GM12875 (cell line): ENCODE measurements at regions not wholly inside any gene's neighbourhood (a gene's known extent, or its start where the extent isn't known, plus 50 kb on each side); places are given as distances from the start of the nearest gene placed in this dataset.

Experiments used
- H3K4me3 ChIP-seq: one replicate; pipeline ENCODE4 v1.5.1; 2011; ENCODE audit warnings: low read depth, low read length, control low read depth
- TF ChIP-seq, protein P1 (sequence below): IDR thresholded peaks from 2 replicates; pipeline ENCODE4 v1.5.1; 2011; ENCODE audit warnings: low read depth, mild to moderate bottlenecking, control low read depth, inconsistent platforms, low read length, moderate library complexity, borderline replicate concordance; ENCODE audit not compliant: insufficient read depth

DNA sequence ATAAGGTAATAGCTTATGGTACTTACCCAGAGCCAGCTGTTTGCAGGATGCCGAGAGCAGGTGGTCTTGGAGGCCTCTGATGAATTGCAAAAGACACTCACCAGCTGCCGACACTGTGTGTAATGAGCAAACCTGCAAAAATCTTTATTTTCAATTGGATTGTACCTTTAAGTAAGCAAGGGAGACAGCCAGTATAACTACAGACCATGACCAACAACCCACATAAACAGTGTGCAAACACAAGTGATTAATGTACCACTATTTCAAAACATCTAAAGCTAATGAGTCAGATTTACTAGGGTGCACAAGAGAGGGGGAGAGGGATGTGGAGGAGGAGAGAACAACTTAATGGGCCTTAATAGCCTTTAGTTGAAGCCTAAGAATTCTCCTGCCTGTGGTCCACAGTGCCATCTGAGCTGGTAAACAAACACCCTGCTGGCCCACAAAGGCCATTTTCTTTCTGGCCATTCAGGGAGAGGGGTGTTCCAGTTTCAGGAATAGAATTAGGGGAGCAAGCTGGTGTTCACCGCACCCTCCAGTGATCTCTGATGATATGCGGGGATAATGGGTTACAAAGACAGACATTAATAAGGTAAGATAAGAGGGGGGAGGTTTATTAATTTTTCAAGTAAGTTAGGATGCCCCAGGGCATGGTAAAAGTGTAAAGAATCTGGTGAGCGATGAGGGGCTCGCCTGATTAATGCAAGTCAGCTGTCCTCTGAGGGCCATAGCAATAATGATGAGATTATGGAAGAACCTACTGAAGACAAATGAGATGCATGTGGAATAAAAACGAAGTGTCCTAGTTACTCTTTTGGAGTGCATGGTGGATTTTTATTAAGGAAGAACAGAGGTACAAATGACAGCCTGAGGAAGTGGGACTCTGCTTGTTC, 196.4 kb downstream of the HRH4 start:
- no peak overlapping the region for H3K4me3 ChIP-seq
- TF ChIP-seq, protein P1, sequence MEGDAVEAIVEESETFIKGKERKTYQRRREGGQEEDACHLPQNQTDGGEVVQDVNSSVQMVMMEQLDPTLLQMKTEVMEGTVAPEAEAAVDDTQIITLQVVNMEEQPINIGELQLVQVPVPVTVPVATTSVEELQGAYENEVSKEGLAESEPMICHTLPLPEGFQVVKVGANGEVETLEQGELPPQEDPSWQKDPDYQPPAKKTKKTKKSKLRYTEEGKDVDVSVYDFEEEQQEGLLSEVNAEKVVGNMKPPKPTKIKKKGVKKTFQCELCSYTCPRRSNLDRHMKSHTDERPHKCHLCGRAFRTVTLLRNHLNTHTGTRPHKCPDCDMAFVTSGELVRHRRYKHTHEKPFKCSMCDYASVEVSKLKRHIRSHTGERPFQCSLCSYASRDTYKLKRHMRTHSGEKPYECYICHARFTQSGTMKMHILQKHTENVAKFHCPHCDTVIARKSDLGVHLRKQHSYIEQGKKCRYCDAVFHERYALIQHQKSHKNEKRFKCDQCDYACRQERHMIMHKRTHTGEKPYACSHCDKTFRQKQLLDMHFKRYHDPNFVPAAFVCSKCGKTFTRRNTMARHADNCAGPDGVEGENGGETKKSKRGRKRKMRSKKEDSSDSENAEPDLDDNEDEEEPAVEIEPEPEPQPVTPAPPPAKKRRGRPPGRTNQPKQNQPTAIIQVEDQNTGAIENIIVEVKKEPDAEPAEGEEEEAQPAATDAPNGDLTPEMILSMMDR = no peak

DNA sequence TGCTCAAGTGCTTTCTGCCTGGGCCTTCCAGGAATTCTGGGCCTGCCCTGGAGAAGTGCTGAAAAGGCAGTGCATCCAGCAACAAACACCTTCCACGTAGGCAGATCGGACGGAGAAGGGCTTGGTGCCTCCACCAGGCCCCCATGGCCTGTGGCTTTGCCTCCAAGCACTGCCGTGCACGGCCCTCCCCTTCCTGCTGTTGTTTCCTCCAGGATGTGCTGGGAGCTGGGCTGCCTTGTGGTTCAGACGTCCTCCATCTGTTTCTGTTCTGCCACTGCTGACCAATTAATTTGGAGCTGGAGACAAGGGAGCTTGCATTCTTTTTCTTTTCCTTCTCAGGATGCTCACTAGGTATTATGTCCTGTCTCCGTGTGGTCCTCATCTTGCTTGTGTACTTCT, 197.0 kb downstream of the HRH4 start:
- TF ChIP-seq, protein P1 = no peak
- no peak overlapping the region for H3K4me3 ChIP-seq

DNA sequence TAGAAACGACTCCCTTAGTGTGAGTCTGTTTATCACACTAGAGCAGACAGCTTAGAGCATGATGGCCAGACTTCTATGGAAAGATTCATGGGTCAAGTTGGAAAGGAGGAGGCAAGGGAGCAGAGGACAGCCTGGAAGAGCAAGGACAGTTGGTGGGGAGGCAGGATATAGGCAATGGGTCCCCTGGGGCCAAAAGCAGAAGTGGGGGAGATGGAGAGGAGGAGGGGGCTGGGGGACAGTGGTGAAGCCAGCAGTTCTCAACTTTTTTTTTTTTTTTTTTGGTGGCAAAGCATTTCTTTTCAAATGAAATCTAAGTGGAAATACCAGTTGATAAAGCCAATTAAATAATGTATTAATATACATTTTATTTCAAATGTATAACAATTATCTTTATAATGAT, 197.9 kb downstream of the HRH4 start:
- TF ChIP-seq, protein P1 = no peak
- H3K4me3 ChIP-seq = no peak overlapping the region

DNA sequence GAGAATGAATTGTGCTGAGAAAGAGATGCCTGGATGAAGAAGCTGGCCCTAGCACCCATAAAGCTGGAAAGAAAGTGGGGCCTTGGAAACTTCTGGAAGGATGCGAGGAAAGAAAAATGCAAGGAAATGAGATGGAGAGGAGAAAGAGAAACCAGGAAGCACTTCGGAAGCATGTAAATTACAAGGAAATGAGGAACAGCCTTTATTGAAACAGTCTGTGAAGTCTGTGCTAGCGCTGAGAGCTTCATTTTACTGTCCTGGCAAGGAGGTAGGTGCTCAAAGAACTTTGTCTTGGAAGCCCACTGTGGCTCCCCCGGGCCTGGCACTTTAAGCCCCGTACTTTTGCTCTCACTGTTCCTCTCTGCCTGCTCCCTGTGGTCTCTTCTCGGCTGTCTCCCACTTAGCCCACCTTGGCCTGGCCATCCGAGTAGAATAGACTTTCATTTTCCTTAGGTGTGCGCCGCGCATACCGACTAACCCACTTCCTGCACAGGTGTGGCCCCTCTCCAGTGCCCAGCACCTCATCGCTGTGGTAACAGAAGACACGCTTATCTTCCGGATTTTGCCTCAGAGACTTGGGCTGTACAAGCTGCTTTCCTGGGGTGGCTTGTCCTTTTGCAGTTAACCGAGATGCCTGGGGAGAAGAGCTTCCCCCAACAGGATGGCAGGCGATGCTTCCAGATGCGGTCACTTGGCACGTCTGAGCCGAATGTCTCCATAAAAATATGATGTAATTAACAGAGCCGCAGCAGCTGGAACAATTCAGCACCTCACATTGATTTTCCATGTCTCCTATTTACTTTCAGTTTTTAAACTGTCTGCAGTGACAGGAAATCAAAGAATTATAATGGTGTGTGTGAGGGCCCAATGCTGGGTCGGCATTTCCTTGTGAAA, 199.6 kb downstream of the HRH4 start:
- TF ChIP-seq, protein P1 = no peak
- H3K4me3 ChIP-seq = no peak overlapping the region

GRCh38 chr18:24660956-24661355, 200.5 kb downstream of the HRH4 start:
- TF ChIP-seq, protein P1 = no peak
- H3K4me3 ChIP-seq = no peak overlapping the region

DNA sequence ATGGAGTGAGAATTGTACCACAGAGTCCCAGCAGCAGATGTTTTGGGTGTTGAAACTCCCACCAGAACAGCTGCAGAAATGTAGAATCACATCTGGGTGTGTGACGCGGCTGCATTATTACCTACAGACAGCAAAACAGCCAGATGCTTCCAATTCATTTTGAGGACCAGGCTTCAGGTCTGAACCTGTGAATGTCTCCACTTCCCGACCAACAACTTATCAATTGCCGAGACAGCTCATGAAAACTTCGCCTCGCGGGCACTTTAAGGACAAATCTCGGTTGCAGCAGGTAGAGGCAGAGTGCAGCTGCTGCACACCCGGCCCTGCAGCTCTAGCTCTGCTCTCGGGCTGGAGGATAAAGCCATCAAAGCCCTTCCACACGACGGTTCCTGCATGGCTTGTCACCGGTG, 202.0 kb downstream of the HRH4 start:
- H3K4me3 ChIP-seq = no peak overlapping the region
- TF ChIP-seq, protein P1 = no peak

- no peak overlapping the region for H3K4me3 ChIP-seq
- TF ChIP-seq, protein P1 = no peak
Measured at GRCh38 chr18:24663026-24663425, 202.6 kb downstream of the HRH4 start.
